VCaP (cell line): ENCODE measurements at regions not wholly inside any gene's neighbourhood (a gene's known extent, or its start where the extent isn't known, plus 50 kb on each side); places are given as distances from the start of the nearest gene placed in this dataset.

ENCODE experiments used
- H3K27ac ChIP-seq: fragments of 450-650 bp; 2 replicates; pipeline ENCODE4 v1.5.1; 2017
- CTCF ChIP-seq: fragments of 450-650 bp; conservative IDR thresholded peaks from 2 replicates; pipeline ENCODE4 v1.5.1; 2017; ENCODE audit warnings: mild to moderate bottlenecking, moderate library complexity

DNA sequence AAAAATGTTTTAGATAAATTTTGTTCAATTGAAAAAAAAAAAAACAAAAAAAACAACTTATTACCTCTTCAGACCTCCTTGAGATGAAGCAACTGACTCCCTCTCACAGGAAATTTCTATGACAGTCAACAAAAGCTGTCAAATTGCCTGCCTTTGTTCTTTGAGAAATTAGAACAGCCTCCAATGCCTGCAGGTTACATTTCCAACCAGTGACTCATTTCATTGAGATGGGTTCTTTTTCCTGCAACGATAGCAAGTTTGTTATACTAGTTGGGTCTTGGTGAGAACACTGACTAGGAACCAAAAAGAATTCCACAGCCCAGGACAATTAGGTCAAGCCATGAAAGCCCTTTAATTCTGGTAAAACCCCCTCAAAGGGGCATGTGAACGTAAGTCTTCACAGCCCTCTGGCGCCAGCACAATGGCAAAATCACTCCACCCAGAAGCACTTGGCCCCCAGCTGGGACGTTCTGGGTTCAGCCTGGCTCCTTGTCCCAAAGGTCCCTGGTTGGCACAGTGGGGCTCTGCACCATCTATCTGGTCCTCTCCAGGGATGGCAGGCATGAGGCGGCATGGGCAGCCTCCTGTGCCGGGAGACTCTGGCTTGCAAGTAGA is 87.0 kb downstream of the SPP2 start:
- H3K27ac ChIP-seq = no peak overlapping the region
- TF ChIP-seq CTCF = no peak

DNA sequence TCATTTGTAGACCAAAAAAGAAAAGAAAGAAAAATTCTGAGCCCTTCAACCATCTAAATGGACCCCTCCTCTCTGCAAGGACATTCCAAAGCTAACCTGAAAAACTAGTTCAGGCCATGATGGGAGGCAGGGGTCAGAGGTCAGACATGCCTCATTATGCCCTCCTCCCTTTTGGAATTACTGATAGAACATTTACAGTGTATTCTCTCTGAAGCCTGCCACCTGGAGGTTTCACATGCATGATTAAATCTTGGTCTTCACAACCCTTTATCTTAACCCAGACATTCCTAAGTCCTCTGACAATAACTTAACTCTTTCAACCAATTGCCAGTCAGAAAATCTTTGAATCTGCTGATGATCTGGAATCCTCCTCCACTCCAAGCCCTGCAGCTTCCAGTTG is 86.0 kb downstream of the SPP2 start:
- TF ChIP-seq CTCF = no peak
- no peak overlapping the region for H3K27ac ChIP-seq

GRCh38 chr2:234135750-234136221 is 85.3 kb downstream of the SPP2 start:
- H3K27ac ChIP-seq = no peak overlapping the region; the same call in 1 of the 2 replicates
- peak; percentile 89 for TF ChIP-seq CTCF

- no peak overlapping the region for H3K27ac ChIP-seq
- TF ChIP-seq CTCF = no peak
These were observed 84.0 kb downstream of the SPP2 start for GRCh38 chr2:234134496-234134895.

DNA sequence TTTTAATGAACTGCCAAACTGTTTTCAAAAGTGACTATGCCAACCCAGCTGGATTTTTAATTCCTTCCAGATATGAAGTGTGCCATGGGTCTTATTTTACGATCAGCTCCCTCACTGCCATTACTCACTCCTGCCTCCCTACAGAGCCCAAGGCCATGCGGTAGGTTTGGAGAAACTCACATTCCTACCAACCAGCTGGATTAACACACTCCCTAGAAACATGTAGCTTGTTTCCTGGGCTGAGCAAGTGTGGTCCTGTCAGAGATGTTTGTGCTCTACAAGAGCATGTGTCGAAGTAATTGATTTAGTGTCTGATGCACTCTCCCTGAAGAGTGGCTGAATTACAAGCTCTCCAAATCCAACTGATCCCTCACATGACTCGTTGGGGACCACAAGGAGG is 82.5 kb downstream of the SPP2 start:
- H3K27ac ChIP-seq = no peak overlapping the region
- no peak for TF ChIP-seq CTCF

DNA sequence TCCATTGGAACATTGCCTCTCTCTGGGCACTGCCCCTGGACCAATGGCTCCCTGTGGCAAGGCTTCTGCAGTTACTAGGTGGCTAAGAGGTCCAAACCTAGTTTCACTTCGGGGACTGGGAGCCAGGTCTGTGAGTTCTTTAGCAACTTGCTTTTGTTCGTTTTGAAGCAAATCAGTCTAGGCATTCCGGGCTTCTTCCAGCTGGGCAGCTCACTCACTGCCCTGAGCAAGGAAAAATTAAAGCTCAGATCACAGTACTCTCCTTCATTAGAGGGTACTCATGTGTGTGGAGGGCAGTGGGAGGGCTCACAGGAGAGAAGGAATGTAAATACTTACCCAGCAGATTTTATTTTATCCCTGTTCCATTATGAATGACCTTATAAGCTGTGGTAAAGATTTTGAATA is 80.3 kb downstream of the SPP2 start:
- no peak for TF ChIP-seq CTCF
- H3K27ac ChIP-seq = no peak overlapping the region

DNA sequence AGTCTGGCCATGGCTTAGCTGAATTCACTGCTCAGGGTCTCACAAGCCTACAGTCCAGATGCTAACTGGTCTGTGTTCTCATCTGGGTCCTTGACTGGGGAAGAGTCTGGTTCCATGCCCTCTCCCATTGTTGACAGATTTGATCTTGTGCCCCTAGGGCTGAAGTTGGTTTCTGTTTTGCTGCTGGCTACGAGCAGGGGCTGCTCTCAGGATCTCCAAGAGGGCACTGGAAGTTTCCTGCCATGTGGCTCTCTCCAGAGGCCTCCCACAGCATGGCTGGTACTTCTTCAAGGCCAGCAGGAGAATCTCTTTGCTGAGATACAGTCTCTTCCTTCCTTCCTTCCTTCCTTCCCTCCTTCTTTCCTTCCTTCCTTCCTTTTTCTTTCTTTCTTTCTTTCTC is 78.1 kb downstream of the SPP2 start:
- no peak for TF ChIP-seq CTCF
- H3K27ac ChIP-seq = no peak overlapping the region
